Epidermal melanocyte (primary cell): ENCODE measurements at regions not wholly inside any gene's neighbourhood (a gene's known extent, or its start where the extent isn't known, plus 50 kb on each side); places are given as distances from the start of the nearest gene placed in this dataset.
"Not testable (repeated sequence)": the region's sequence is repeated elsewhere in the genome, so short reads cannot be mapped to it uniquely, and the experiment has no call there.

ENCODE experiments used
- DNase-seq: peaks from one replicate; pipeline ENCODE4 v3.0.0; 2011; ENCODE audit warnings: low spot score; ENCODE audit not compliant: insufficient read length

DNA sequence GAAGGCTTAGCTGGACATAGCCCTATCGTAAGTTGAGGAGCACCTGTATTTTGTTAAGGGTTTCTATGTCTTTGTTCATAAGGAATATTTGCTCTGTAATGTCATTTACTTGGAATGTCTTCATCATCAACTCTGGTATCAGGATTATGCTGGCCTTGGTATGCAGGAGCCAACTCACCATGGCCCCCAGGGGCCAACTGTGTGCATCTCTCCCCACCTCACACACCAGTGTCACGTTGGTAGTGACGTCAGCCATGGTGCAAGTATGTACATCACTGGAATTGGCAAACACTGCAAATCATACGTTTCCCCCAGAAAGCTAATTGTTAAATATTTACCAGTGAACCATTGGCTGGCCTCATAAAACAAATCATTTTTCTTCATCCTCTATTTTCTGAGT is 70.8 kb downstream of the YTHDF1 start:
- no peak for DNase-seq

GRCh38 chr20:63142933-63143332 is 73.0 kb downstream of the YTHDF1 start:
- DNase-seq: no peak

DNA sequence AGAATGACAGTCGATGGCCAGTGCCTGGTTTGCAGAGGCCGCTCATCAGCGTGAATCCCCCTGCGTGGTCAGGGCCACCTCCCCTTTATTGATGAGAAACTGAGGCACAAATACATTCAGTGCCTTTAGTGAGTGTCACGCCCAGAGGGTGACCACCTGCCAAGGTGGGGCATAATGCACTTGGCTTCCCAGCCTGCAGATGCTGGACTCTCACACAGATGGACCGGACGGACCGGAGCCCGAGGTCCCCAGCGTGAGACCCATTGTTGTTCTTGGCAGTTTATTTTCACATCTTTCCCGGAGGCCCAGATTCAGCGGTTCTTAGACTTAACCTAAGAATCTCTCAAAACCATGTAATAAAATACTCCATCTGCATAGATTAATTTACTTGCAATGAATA is 74.4 kb downstream of the YTHDF1 start:
- DNase-seq: no peak

DNA sequence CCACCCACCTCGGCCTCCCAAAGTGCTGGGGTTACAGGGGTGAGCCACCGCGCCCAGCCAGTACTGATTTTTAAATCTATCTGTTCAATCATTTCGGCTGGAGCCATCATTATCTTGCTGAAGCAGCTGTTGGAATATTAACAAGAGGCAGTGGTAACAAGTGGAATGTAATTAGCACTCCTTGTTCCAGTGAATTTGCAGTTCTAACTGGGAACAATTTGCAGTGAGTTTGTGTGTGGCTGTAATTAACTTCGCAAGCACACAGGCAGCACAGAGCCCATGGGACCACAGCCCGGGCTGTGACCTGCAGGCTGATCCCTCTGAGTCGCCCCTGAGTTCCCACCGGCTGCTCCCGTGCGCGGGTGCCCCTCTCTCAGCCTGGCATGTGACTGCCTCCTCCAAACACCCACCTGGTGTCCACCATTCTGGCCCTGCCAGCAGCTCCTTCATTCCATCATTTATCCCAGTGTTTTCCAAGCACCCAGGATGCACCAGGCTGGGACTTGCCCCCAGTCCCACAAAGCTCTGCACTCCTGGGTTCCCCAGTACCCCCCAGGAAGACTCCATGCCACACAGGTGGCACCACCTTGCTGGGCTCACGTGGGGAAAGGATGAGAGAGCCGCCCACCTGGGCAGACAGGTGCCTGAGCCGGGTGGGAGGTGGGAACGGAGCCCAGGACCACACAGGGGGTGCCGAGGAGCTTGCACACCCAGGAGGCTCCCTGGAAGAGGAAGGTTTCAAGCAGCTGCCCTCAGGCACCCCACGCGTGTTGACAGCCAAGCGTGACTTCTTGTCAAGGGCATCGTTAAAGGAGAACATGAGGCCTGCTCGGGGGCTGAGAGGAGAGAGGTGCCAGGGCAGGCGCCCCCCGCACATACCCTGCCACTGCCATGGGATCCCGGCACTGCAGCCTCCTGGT is 75.2 kb downstream of the YTHDF1 start:
- DNase-seq: no peak

DNA sequence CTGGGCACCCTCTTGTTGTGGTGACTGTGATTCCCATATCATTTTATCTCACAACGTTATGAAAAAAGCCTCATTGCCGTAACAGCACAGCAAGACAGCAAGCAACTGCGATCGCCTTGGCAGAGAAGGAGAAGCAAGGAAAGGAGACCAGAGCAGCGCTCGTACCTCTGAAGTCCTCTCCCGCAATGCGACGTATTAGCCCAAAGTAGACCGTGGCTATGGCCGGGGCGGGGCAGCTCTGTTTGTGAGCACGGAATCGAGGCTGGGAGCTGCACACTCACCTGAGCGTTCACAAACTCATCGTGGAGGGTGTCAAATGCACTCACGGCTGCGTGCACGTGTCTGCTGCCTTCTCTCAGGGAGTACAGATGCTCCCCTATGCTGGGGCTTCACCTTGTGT is 76.1 kb downstream of the YTHDF1 start:
- DNase-seq: no peak

GRCh38 chr20:63139356-63139755 is 76.6 kb downstream of the YTHDF1 start:
- DNase-seq: no peak

- no peak for DNase-seq
Measured at GRCh38 chr20:63138855-63139341, 77.0 kb downstream of the YTHDF1 start.

DNA sequence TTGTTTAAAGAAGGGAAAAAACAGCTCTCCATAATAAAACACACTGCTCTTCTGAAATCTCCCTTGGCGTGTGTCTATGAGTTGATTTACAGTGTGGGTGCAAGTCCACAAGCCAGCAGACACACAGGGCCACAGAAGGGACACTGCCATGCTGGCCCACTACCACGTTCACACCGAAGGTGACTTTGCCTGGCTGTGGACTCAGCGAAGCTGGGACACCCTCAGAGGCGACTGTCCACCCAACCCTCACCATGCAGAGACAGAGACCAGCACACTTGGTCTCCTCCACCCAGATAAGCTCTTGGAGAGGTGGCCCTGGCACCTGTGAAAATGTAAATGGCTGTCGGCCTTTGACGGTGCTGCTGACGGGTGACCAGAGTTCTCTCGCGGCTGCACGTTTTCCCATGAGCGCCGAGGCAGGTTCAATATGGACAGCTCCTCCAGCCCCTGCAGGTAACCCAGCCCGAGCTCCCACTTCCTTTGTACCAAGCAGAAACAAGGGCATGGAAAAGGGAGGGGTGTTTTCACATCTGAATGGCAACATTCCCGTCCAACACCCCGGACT is 78.0 kb downstream of the YTHDF1 start:
- no peak for DNase-seq

DNA sequence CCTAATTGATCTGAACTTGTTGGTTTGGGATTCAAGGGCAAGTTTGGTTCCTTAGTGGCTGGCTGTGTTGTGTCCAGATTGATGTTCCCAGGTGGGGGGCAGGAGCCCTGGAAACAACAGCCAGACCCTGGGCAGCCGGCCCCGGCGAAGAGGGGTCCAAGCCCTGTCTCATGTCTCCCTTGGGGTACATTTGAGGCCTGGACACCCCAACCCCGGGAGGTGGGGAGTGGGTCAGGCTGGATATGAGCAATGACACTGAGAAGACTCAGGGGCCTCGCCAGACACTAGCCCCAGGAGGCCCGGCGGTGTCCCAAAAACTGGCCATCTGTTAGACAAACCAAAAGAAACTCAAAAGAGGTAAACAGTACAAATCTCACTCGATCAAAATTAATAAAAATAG is 79.6 kb downstream of the YTHDF1 start:
- DNase-seq: no peak

GRCh38 chr20:63135411-63135810 is 80.5 kb downstream of the YTHDF1 start:
- DNase-seq: no peak

DNA sequence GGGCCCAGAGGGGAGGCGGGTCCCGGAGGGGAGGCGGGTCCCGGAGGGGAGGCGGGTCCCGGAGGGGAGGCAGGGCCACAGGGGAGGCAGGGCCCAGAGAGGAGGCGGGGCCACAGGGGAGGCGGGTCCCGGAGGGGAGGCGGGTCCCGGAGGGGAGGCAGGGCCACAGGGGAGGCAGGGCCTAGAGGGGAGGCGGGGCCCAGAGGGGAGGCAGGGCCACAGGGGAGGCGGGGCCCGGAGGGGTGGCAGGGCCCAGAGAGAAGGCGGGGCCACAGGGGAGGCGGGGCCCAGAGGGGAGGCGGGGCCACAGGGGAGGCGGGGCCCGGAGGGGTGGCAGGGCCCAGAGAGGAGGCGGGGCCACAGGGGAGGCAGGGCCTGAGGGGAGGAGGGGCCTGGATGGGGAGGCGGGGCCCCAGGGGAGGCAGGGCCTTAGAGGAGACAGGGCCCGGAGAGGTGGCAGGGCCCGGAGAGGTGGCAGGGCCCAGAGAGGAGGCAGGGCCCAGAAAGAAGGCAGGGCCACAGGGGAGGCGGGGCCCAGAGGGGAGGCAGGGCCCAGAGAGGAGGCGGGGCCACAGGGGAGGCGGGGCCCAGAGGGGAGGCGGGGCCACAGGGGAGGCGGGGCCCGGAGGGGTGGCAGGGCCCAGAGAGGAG is 81.1 kb downstream of the YTHDF1 start:
- not testable (repeated sequence) for DNase-seq

DNA sequence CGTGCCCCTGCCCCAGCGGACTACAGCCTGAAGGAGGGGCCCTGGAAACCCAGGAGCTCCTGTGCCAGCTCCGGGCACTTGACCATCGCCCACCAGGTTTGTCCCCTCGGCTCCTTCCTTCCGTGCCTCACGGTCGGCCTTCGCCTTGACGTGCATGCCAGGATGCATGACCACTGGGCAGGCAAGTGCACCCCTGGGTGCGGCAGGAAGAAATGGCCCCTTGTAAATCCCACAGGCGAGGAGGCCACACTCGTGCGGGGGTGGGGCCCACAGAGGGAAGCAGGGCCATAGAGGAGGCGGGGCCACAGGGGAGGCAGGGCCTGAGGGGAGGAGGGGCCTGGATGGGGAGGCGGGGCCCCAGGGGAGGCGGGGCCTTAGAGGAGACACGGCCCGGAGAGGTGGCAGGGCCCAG is 81.7 kb downstream of the YTHDF1 start:
- no peak for DNase-seq

GRCh38 chr20:63133481-63134091 is 82.3 kb downstream of the YTHDF1 start:
- DNase-seq: no peak

GRCh38 chr20:63132715-63133471 is 83.0 kb downstream of the YTHDF1 start:
- DNase-seq: no peak

DNA sequence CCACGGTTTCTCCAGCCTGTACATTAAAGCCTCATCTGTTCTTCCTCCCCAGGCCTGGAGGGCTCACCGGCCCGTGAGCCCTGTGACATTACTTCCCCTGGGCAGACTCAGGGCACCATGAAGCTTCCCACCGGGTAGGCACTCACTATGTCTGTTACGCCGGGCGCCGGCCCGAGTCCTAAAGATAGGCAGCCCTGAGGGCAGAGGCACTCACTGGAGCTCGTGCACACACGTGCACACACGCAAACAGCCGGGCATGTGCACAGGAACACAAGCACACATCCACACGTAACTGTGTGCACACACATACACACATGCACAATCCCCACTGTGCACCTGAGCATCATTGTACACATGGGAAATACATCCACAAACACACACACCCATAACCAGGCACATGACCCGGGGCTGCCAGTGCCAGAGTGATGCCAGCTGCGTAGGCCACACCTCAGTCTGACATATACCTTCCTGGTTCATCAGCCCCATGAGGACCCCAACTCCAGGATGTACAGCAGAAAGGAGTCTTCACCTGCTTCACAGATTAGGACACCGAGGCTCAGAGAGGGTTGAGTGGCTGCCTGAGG is 83.7 kb downstream of the YTHDF1 start:
- DNase-seq: no peak

DNA sequence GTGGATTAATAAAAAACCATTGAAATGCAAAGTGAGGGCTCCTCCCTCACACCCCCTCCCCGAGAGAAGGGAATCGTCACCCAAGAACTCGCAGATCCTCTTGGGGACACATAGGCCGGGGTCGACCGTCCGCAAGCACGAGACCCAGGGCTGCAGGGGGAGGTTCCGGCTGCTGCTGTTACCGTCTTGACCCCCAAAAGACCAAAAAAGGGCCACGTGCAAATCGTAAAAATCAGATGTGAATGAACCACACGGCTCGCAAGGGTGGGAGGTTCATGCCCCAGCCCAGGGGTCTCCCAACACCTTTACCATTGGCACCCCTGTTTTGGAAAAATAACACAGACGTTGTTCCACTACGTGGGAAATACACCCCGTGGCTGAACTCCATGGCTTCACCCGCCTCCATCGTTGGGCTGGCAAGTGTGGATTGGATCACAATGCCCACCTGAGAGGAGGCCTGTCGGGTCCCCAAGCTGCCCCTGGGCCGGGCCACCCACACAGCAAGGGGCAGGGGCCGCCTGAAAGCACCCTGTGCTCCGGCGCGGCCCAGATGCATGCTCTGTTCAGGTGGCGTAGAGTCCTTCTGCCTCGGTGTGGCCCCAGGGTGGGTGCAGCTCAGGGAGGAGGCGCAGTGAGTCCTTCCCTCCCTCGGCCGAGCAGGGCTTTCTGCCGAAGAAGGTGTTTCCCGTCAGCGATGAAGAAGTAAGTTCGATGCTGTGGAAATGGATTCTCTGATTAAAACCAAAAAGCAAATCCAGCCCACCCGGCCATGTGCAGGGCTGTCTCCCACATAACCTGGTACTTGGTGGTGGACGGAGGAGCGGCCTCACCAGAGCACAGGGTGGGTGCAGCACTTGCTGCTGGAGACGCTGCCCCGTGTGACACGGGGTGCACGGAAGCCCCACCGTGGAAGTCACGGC is 85.0 kb downstream of the YTHDF1 start:
- no peak for DNase-seq

DNA sequence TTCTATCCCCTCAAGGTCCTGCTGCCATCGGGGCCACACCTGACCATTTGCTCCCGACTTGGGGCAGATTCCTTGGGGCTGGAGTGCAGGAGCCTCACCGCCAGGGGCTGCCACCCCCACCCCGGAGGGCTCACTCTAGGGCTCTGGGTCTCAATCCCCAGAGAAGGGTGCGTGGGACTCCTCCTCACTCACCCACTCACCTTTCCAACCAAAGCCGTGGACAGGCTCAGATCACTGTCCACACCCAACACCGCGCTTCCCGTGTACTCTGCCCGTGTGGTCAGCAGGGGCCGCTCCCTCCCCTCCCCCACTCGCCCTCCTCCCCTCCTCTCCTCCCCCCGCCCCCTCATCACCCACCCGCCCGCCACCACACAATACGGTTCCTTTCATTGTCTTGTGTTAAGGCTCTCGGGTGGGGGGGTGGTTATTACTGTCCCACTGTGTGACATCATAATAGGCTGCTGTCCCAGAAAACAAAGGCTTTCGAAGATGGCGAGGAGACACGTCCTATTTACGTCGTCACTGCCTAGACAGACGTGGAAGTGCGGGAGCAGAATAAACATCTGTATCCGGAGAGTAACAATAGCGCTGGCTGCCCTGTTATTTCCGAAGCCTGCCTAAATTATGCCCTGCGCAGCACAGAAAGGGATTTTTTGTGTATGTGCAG is 85.8 kb downstream of the YTHDF1 start:
- no peak for DNase-seq

GRCh38 chr20:63129376-63129965 is 86.5 kb downstream of the YTHDF1 start:
- DNase-seq: no peak

GRCh38 chr20:63128956-63129355 is 87.0 kb downstream of the YTHDF1 start:
- DNase-seq: no peak
